HepG2 (cell line): ENCODE measurements at regions not wholly inside any gene's neighbourhood (a gene's known extent, or its start where the extent isn't known, plus 50 kb on each side); places are given as distances from the start of the nearest gene placed in this dataset.

Source experiments
- ATAC-seq: fragments of 200-7000 bp; cut with Tn5 transposase; 3 replicates; pipeline ENCODE4 v1.9.1; 2020; ENCODE audit warnings: mild to moderate bottlenecking, moderate library complexity
- BruUV-seq: library from RNA; stranded (reverse); fragments of 400-500 nt; replicated peaks from 2 replicates; lab custom pipeline; 2021; lab: Mats Ljungman, UMichigan
- CTCF ChIA-PET: fragments of 300-600 bp; formaldehyde crosslinking; extraction: SDS; loops from one replicate; lab custom pipeline; 2021; ENCODE audit warnings: low total read pairs, inconsistent platforms, low intra/inter-chr PET ratio; lab: Yijun Ruan, JAX
- POLR2A ChIA-PET: fragments of 350-600 bp; sonication (Branson Sonifier 250); formaldehyde crosslinking; loops from one replicate; lab custom pipeline; 2020; ENCODE audit warnings: antibody characterized with exemption, inconsistent platforms; lab: Yijun Ruan, JAX
- DNase-seq: peaks from one replicate; pipeline ENCODE4 v3.0.0-alpha.2; 2015; ENCODE audit warnings: low spot score
- FAIRE-seq: peaks from 3 replicates; lab custom pipeline; 2011; peaks lifted over from hg19 to GRCh38; lab: Jason Lieb, UNC
- H2AFZ ChIP-seq: one replicate; pipeline ENCODE4 v1.6.1; 2011; ENCODE audit warnings: low read length, inconsistent platforms
- H3K27ac ChIP-seq: fragments of 300-600 bp; 3 replicates; pipeline ENCODE4 v1.8.0; 2011; ENCODE audit warnings: mixed run types, mild to moderate bottlenecking, mixed read lengths, low read length, inconsistent platforms; ENCODE audit not compliant: insufficient read depth; ENCODE audit errors: extremely low read length
- H3K27me3 ChIP-seq, 2 experiments: fragments of 200-600 bp in 1 of 2; 2 replicates in 1 of 2; 3 replicates in 1 of 2; pipeline versions ENCODE4 v1.6.0 to v1.8.0; 2011; ENCODE audit warnings: low read length in 2 of 2, mild to moderate bottlenecking in 2 of 2, moderate library complexity in 2 of 2, inconsistent platforms in 1 of 2; ENCODE audit not compliant: insufficient read depth in 2 of 2, control insufficient read depth in 1 of 2
- H3K36me3 ChIP-seq, 2 experiments: fragments of 200-600 bp in 1 of 2; replicated peaks in 1 of 2; 2 replicates in 1 of 2; 3 replicates in 1 of 2; pipeline versions ENCODE4 v1.5.1 to v1.8.0; 2011; ENCODE audit warnings: low read length in 2 of 2, inconsistent platforms in 1 of 2; ENCODE audit not compliant: insufficient read depth in 2 of 2, control insufficient read depth in 1 of 2
- H3K4me1 ChIP-seq: 2 replicates; pipeline ENCODE4 v1.5.1; 2012; ENCODE audit warnings: low read length, inconsistent platforms; ENCODE audit not compliant: insufficient read depth
- H3K4me2 ChIP-seq: 2 replicates; pipeline ENCODE4 v1.6.0; 2011; ENCODE audit warnings: low read depth, low read length, inconsistent platforms
- H3K4me3 ChIP-seq, 3 experiments: fragments of 200-600 bp in 1 of 3; sonication (generic), shearing (Covaris generic) in 1 of 3; replicated peaks in 1 of 3; 2 replicates each; pipeline ENCODE4 v1.5.1; 2011 to 2016; ENCODE audit warnings: low read length in 3 of 3, inconsistent platforms in 2 of 3, low read depth in 2 of 3, mild to moderate bottlenecking in 2 of 3, control low read depth in 1 of 3, mixed read lengths in 1 of 3; ENCODE audit not compliant: insufficient read depth in 1 of 3
- H3K79me2 ChIP-seq: one replicate; pipeline ENCODE4 v1.6.1; 2011; ENCODE audit warnings: low read length, inconsistent platforms; ENCODE audit not compliant: insufficient read depth
- H3K9ac ChIP-seq: 2 replicates; pipeline ENCODE4 v1.6.0; 2011; ENCODE audit warnings: mild to moderate bottlenecking, low read depth, low read length, inconsistent platforms; ENCODE audit not compliant: insufficient read depth
- H3K9me3 ChIP-seq: 2 replicates; pipeline ENCODE4 v1.5.1; 2012; ENCODE audit warnings: mild to moderate bottlenecking, low read length
- H4K20me1 ChIP-seq: 2 replicates; pipeline ENCODE4 v1.6.0; 2011; ENCODE audit warnings: inconsistent platforms, mild to moderate bottlenecking, low read length, moderate library complexity; ENCODE audit not compliant: insufficient read depth
- HNRNPH1 ChIP-seq: fragments of 200-400 bp; formaldehyde crosslinking; optimal IDR thresholded peaks from 2 replicates; pipeline ENCODE3; 2017; ENCODE audit warnings: mild to moderate bottlenecking, low read depth, low read length
- HOXD1 ChIP-seq: sonication (generic); formaldehyde crosslinking; IDR thresholded peaks from 2 replicates; pipeline ENCODE4 v1.5.0; 2020; ENCODE audit warnings: missing genetic modification reagents
- KLF11 ChIP-seq: IDR thresholded peaks from 2 replicates; pipeline ENCODE4 v1.6.1; 2016; ENCODE audit warnings: missing compliant biosample characterization
- NCOA1 ChIP-seq: sonication (generic); formaldehyde crosslinking; IDR thresholded peaks from 2 replicates; pipeline ENCODE4 v1.9.0; 2021; ENCODE audit warnings: missing genetic modification reagents
- RAD51 ChIP-seq: fragments of 450-650 bp; IDR thresholded peaks from 2 replicates; pipeline ENCODE4 v1.6.1; 2016; ENCODE audit warnings: borderline replicate concordance
- REPIN1 ChIP-seq: sonication (generic); formaldehyde crosslinking; IDR thresholded peaks from 2 replicates; pipeline ENCODE4 v1.8.0; 2022; ENCODE audit warnings: missing genetic modification reagents, low read depth, mild to moderate bottlenecking, borderline replicate concordance
- RNF2 ChIP-seq: fragments of 450-650 bp; conservative IDR thresholded peaks from 2 replicates; pipeline ENCODE4 v1.6.1; 2016; ENCODE audit warnings: low read depth
- ZFP36L1 ChIP-seq: sonication (generic); formaldehyde crosslinking; IDR thresholded peaks from 2 replicates; pipeline ENCODE4 v1.8.0; 2022; ENCODE audit warnings: mild to moderate bottlenecking, missing genetic modification reagents, moderate library complexity
- ZGPAT ChIP-seq: IDR thresholded peaks from 2 replicates; pipeline ENCODE4 v1.6.1; 2016; ENCODE audit warnings: mild to moderate bottlenecking
- ZNF101 ChIP-seq: sonication (generic); formaldehyde crosslinking; IDR thresholded peaks from 2 replicates; pipeline ENCODE4 v1.4.0; 2020; ENCODE audit warnings: mild to moderate bottlenecking, low read depth, missing genetic modification reagents, borderline replicate concordance
- ZNF253 ChIP-seq: sonication (generic); formaldehyde crosslinking; IDR thresholded peaks from 2 replicates; pipeline ENCODE4 v1.8.0; 2022; ENCODE audit warnings: mild to moderate bottlenecking, missing genetic modification reagents, borderline replicate concordance
- ZNF615 ChIP-seq: sonication (generic); formaldehyde crosslinking; IDR thresholded peaks from 2 replicates; pipeline ENCODE4 v1.5.0; 2020; ENCODE audit warnings: mild to moderate bottlenecking, missing genetic modification reagents, borderline replicate concordance
- ZNF672 ChIP-seq: sonication (generic); formaldehyde crosslinking; IDR thresholded peaks from 2 replicates; pipeline ENCODE4 v1.8.1; 2022; ENCODE audit warnings: missing genetic modification reagents
- ZNF704 ChIP-seq: sonication (generic); formaldehyde crosslinking; IDR thresholded peaks from 2 replicates; pipeline ENCODE4 v1.8.1; 2023; ENCODE audit warnings: mild to moderate bottlenecking, inconsistent platforms, moderate library complexity, missing genetic modification reagents, borderline replicate concordance
- ZNF713 ChIP-seq: sonication (generic); formaldehyde crosslinking; IDR thresholded peaks from 2 replicates; pipeline ENCODE4 v1.4.0; 2020; ENCODE audit warnings: mild to moderate bottlenecking, missing genetic modification reagents
- ZSCAN12 ChIP-seq: sonication (generic); formaldehyde crosslinking; IDR thresholded peaks from 2 replicates; pipeline ENCODE4 v1.9.0; 2021; ENCODE audit warnings: mild to moderate bottlenecking, missing genetic modification reagents
- WGBS: methylation state at CpG from one replicate; pipeline ENCODE4 v1.1.6; 2017; ENCODE audit warnings: low lambda C conversion rate; 5-methylcytosine and 5-hydroxymethylcytosine counted together
- in situ Hi-C: cut with HindIII; loops from 2 replicates; pipeline ENCODE4 v1.10.0; 2017; ENCODE audit warnings: low pct_unique_long_range_greater_than_20kb; ENCODE audit not compliant: extremely low pct_ligation_motif_present
- intact Hi-C: fragments of 100-400 bp; cut with micrococcal nuclease; formaldehyde crosslinking; loops from one replicate; pipeline ENCODE4 v1.10.0; 2022; ENCODE audit not compliant: unreplicated experiment
- TF ChIP-seq, protein P1 (sequence below): sonication (generic); formaldehyde crosslinking; IDR thresholded peaks from 2 replicates; pipeline ENCODE4 v1.4.0; 2020; ENCODE audit warnings: missing genetic modification reagents, borderline replicate concordance

DNA sequence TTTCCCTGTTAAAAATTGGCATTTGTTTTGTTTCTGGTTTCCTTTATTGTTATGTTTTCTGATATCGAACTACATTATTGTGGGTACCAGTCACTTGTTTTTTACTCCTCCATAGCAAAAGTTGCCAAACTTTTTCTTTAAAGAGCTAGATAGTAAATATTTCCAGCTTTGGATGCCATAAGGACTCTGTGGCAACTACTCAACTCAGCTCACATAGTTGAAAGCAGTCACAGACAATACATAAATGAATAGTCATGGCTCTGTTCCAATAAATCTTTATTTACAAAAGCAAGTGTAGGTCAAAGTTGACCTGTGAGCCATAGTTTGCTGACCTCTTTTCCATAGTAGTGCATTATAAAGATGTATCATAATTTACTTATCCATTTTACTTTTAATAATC is 305.0 kb downstream of the RASEF start (continued):
- TF ChIP-seq ZNF615 (CRISPR knock-in tag) (no peak), ZSCAN12 (no peak), HNRNPH1 (no peak), NCOA1 (CRISPR knock-in tag) (no peak), ZFP36L1 (no peak)

GRCh38 chr9:82761027-82761426 is 301.9 kb downstream of the RASEF start:
- ATAC-seq, result no peak
- H3K9ac ChIP-seq, result no peak overlapping the region
- CTCF ChIA-PET, result no interaction called here

GRCh38 chr9:82761956-82762355 is 301.0 kb downstream of the RASEF start:
- no peaks in the 10 kb centered on the region for H3K79me2 ChIP-seq
- no TSS peak for BruUV-seq
- H4K20me1 ChIP-seq, result no peaks in the 10 kb centered on the region
- in situ Hi-C loops (no loop called here), intact Hi-C loops (no loop called here)
- TF ChIP-seq KLF11 (CRISPR knock-in tag), result no peak
- TF ChIP-seq RNF2, result no peak
- no peak for TF ChIP-seq ZNF713 (CRISPR knock-in tag)
- no peak for TF ChIP-seq ZGPAT (CRISPR knock-in tag)
- no peak for TF ChIP-seq ZNF672 (CRISPR knock-in tag)
- TF ChIP-seq HOXD1, result no peak
- TF ChIP-seq, protein P1, sequence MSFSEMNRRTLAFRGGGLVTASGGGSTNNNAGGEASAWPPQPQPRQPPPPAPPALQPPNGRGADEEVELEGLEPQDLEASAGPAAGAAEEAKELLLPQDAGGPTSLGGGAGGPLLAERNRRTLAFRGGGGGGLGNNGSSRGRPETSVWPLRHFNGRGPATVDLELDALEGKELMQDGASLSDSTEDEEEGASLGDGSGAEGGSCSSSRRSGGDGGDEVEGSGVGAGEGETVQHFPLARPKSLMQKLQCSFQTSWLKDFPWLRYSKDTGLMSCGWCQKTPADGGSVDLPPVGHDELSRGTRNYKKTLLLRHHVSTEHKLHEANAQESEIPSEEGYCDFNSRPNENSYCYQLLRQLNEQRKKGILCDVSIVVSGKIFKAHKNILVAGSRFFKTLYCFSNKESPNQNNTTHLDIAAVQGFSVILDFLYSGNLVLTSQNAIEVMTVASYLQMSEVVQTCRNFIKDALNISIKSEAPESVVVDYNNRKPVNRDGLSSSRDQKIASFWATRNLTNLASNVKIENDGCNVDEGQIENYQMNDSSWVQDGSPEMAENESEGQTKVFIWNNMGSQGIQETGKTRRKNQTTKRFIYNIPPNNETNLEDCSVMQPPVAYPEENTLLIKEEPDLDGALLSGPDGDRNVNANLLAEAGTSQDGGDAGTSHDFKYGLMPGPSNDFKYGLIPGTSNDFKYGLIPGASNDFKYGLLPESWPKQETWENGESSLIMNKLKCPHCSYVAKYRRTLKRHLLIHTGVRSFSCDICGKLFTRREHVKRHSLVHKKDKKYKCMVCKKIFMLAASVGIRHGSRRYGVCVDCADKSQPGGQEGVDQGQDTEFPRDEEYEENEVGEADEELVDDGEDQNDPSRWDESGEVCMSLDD (CRISPR knock-in tag), result no peak
- TF ChIP-seq ZNF704 (CRISPR knock-in tag), result no peak
- no peak overlapping the region for H3K27ac ChIP-seq
- H3K4me2 ChIP-seq, result no peak overlapping the region
- H3K4me1 ChIP-seq, result no peaks in the 10 kb centered on the region
- no peaks in the 10 kb centered on the region for H3K9me3 ChIP-seq
- CTCF ChIA-PET, result no interaction called here
- WGBS, result no CpG with 5 or more reads among the region's 3 CpGs
- no peak overlapping the region for H2AFZ ChIP-seq
- FAIRE-seq (no peak), DNase-seq (no peak), ATAC-seq (no peak)
- no peaks in the 10 kb centered on the region for H3K27me3 ChIP-seq
- no peaks in the 10 kb centered on the region for H3K36me3 ChIP-seq
- no peak overlapping the region for H3K9ac ChIP-seq
- POLR2A ChIA-PET, result no interaction called here
- no peak overlapping the region for H3K4me3 ChIP-seq

More at GRCh38 chr9:82761027-82761426, 301.9 kb downstream of the RASEF start:
- POLR2A ChIA-PET, result no interaction called here
- in situ Hi-C loops, result no loop called here
- Histone ChIP-seq H4K20me1 (no peaks in the 10 kb centered on the region), H3K4me3 (no peak overlapping the region), H3K27me3 (no peaks in the 10 kb centered on the region), H3K4me2 (no peak overlapping the region), H3K79me2 (no peaks in the 10 kb centered on the region), H3K9me3 (no peaks in the 10 kb centered on the region), H2AFZ (no peak overlapping the region), H3K27ac (no peak overlapping the region), H3K36me3 (no peaks in the 10 kb centered on the region), H3K4me1 (no peaks in the 10 kb centered on the region)
- BruUV-seq, result no TSS peak
- DNase-seq (no peak), FAIRE-seq (no peak)
- intact Hi-C loops, result no loop called here
- 0% methylated on average over 1 of the region's 1 CpG for WGBS
- TF ChIP-seq ZNF101 (CRISPR knock-in tag) (no peak), RAD51 (no peak), REPIN1 (CRISPR knock-in tag) (no peak), ZNF253 (CRISPR knock-in tag) (no peak)
